Fibroblast of lung (primary cell): ENCODE measurements at regions not wholly inside any gene's neighbourhood (a gene's known extent, or its start where the extent isn't known, plus 50 kb on each side); places are given as distances from the start of the nearest gene placed in this dataset.

Source experiments
- EZH2 ChIP-seq: IDR thresholded peaks from 2 replicates; pipeline ENCODE4 v1.5.1; 2012; ENCODE audit warnings: low read length, control low read depth, mild to moderate bottlenecking; ENCODE audit errors: missing control alignments
- TF ChIP-seq, protein P1 (sequence below), 2 donors: IDR thresholded peaks in 1 of 2; conservative IDR thresholded peaks in 1 of 2; 1 replicate in 1 of 2; 2 replicates in 1 of 2; pipeline ENCODE4 v1.5.1; 2011 to 2012; ENCODE audit warnings: low read length in 2 of 2, control low read depth in 1 of 2, inconsistent platforms in 1 of 2, low read depth in 1 of 2, mild to moderate bottlenecking in 1 of 2

GRCh38 chr6:4384656-4385055, 249.3 kb upstream of the ECI2 start:
- TF ChIP-seq, protein P1, sequence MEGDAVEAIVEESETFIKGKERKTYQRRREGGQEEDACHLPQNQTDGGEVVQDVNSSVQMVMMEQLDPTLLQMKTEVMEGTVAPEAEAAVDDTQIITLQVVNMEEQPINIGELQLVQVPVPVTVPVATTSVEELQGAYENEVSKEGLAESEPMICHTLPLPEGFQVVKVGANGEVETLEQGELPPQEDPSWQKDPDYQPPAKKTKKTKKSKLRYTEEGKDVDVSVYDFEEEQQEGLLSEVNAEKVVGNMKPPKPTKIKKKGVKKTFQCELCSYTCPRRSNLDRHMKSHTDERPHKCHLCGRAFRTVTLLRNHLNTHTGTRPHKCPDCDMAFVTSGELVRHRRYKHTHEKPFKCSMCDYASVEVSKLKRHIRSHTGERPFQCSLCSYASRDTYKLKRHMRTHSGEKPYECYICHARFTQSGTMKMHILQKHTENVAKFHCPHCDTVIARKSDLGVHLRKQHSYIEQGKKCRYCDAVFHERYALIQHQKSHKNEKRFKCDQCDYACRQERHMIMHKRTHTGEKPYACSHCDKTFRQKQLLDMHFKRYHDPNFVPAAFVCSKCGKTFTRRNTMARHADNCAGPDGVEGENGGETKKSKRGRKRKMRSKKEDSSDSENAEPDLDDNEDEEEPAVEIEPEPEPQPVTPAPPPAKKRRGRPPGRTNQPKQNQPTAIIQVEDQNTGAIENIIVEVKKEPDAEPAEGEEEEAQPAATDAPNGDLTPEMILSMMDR (conservative IDR thresholded peaks at IDR 0.05 in 1 of 2, IDR thresholded peaks at IDR 0.05 in 1 of 2; ENCODE audit: low read depth in 1 of 2, low read length in 2 of 2), result no peak
- no peak for TF ChIP-seq EZH2
